DND-41 (cell line): ENCODE measurements at regions not wholly inside any gene's neighbourhood (a gene's known extent, or its start where the extent isn't known, plus 50 kb on each side); places are given as distances from the start of the nearest gene placed in this dataset.

Experiments
- EZH2 ChIP-seq: IDR thresholded peaks from 3 replicates; pipeline ENCODE4 v1.6.1; 2012; ENCODE audit warnings: borderline replicate concordance, low read depth, mild to moderate bottlenecking, moderate library complexity, low read length, inconsistent platforms; ENCODE audit not compliant: severe bottlenecking
- TF ChIP-seq, protein P1 (sequence below): IDR thresholded peaks from 2 replicates; pipeline ENCODE4 v1.5.1; 2012; ENCODE audit warnings: borderline replicate concordance, low read length, moderate library complexity, mild to moderate bottlenecking; ENCODE audit not compliant: poor library complexity, severe bottlenecking; ENCODE audit errors: extremely low read depth

- TF ChIP-seq, protein P1, sequence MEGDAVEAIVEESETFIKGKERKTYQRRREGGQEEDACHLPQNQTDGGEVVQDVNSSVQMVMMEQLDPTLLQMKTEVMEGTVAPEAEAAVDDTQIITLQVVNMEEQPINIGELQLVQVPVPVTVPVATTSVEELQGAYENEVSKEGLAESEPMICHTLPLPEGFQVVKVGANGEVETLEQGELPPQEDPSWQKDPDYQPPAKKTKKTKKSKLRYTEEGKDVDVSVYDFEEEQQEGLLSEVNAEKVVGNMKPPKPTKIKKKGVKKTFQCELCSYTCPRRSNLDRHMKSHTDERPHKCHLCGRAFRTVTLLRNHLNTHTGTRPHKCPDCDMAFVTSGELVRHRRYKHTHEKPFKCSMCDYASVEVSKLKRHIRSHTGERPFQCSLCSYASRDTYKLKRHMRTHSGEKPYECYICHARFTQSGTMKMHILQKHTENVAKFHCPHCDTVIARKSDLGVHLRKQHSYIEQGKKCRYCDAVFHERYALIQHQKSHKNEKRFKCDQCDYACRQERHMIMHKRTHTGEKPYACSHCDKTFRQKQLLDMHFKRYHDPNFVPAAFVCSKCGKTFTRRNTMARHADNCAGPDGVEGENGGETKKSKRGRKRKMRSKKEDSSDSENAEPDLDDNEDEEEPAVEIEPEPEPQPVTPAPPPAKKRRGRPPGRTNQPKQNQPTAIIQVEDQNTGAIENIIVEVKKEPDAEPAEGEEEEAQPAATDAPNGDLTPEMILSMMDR = no peak
- TF ChIP-seq EZH2 = no peak
Measured at GRCh38 chr5:26674846-26675245, 363.5 kb downstream of the CDH9 start.
